Immature natural killer cell (primary cell): ENCODE measurements at regions not wholly inside any gene's neighbourhood (a gene's known extent, or its start where the extent isn't known, plus 50 kb on each side); places are given as distances from the start of the nearest gene placed in this dataset.
"Not testable (repeated sequence)": the region's sequence is repeated elsewhere in the genome, so short reads cannot be mapped to it uniquely, and the experiment has no call there.

Experiments
- DNase-seq, 3 donors: peaks; one replicate each; pipeline ENCODE4 v3.0.0; 2022; ENCODE audit warnings: mixed read lengths in 1 of 3
- H3K27ac Mint-ChIP-seq, 6 donors: one replicate each; pipeline ENCODE4 v1.8.0; 2020; ENCODE audit warnings: mixed read lengths in 6 of 6, mild to moderate bottlenecking in 5 of 6, inconsistent platforms in 4 of 6, moderate library complexity in 3 of 6
- H3K27me3 Mint-ChIP-seq, 3 donors: one replicate each; pipeline ENCODE4 v1.8.0; 2020 to 2021; ENCODE audit warnings: low read depth in 3 of 3, mild to moderate bottlenecking in 3 of 3, mixed read lengths in 3 of 3, moderate library complexity in 3 of 3, inconsistent platforms in 1 of 3
- H3K36me3 Mint-ChIP-seq, 3 donors: one replicate each; pipeline ENCODE4 v1.8.0; 2020; ENCODE audit warnings: mixed read lengths in 3 of 3, inconsistent platforms in 2 of 3, mild to moderate bottlenecking in 2 of 3
- H3K4me1 Mint-ChIP-seq, 2 donors: one replicate each; pipeline ENCODE4 v1.8.0; 2020; ENCODE audit warnings: inconsistent platforms in 2 of 2, mild to moderate bottlenecking in 2 of 2, mixed read lengths in 2 of 2, moderate library complexity in 1 of 2
- H3K4me3 Mint-ChIP-seq, 5 donors: one replicate each; pipeline ENCODE4 v1.8.0; 2020; ENCODE audit warnings: mild to moderate bottlenecking in 5 of 5, mixed read lengths in 5 of 5, inconsistent platforms in 3 of 5, moderate library complexity in 3 of 5
- H3K9me3 Mint-ChIP-seq, 6 donors: one replicate each; pipeline ENCODE4 v1.8.0; 2020; ENCODE audit warnings: mild to moderate bottlenecking in 6 of 6, mixed read lengths in 6 of 6, inconsistent platforms in 4 of 6, moderate library complexity in 3 of 6

DNA sequence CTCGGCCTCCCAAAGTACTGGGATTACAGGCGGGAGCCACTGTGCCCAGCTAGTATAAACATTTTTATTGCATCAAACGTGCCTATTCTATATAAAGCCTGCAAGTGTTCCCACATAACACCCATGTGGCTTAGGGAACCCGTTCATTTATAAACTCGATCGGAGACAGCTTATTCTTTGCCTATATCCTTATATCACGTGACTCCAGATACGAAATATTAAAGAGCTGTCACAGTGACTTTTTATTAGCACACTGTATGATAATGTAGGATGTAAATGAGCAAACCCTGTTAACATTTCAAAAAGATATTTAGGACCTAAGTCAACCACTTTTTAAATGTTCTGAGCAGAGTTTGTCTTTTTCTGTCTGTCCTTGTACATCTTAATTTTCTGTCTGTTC is 642.9 kb upstream of the ADARB2 start:
- H3K9me3 Mint-ChIP-seq = peaks cover 0 to 7% (median 4%) of the 10 kb centered on the region in 6 donors
- H3K36me3 Mint-ChIP-seq = peaks cover 0 to 6% (median 0%) of the 10 kb centered on the region in 3 donors
- H3K27ac Mint-ChIP-seq = no peak overlapping the region
- H3K27me3 Mint-ChIP-seq = peaks cover 0 to 3% (median 0%) of the 10 kb centered on the region in 3 donors
- no peaks in the 10 kb centered on the region for H3K4me1 Mint-ChIP-seq
- no peak for DNase-seq
- no peak overlapping the region for H3K4me3 Mint-ChIP-seq

GRCh38 chr10:2367083-2367482 is 629.8 kb upstream of the ADARB2 start:
- H3K4me1 Mint-ChIP-seq = no peaks in the 10 kb centered on the region
- peaks cover 0 to 4% (median 0%) of the 10 kb centered on the region in 3 donors for H3K36me3 Mint-ChIP-seq
- H3K9me3 Mint-ChIP-seq = peaks cover 8 to 23% (median 14%) of the 10 kb centered on the region in 6 donors
- no peak overlapping the region for H3K4me3 Mint-ChIP-seq
- peaks cover 0 to 2% (median 0%) of the 10 kb centered on the region in 3 donors for H3K27me3 Mint-ChIP-seq
- no peak for DNase-seq
- H3K27ac Mint-ChIP-seq = no peak overlapping the region

GRCh38 chr10:2366264-2366931 is 629.1 kb upstream of the ADARB2 start:
- DNase-seq = no peak
- peaks cover 4 to 16% (median 14%) of the 10 kb centered on the region in 6 donors for H3K9me3 Mint-ChIP-seq
- H3K27me3 Mint-ChIP-seq = peaks cover 0 to 2% (median 0%) of the 10 kb centered on the region in 3 donors
- no peaks in the 10 kb centered on the region for H3K4me1 Mint-ChIP-seq
- H3K27ac Mint-ChIP-seq = no peak overlapping the region
- no peak overlapping the region for H3K4me3 Mint-ChIP-seq
- H3K36me3 Mint-ChIP-seq = peaks cover 0 to 4% (median 0%) of the 10 kb centered on the region in 3 donors

DNA sequence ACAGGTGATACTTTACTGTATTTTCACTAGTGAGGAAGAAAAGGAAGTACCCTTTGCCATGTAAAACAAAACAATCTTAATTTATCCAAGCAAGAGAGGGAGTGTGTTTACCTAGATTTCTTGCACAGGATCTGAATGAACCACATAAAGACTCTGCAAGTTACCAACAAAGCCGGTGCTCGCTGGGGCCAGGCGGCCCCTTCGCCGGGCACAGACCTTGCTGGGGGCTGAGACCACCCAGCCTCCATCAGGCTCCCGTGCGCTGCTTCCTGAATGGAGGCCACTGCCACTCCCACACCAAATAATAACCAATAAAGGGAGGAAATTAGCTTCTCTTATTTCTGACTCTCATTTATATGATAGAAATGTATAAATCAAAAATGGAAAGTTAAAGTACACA is 625.0 kb upstream of the ADARB2 start:
- peaks cover 0 to 2% (median 0%) of the 10 kb centered on the region in 3 donors for H3K27me3 Mint-ChIP-seq
- H3K9me3 Mint-ChIP-seq = peaks cover 0 to 6% (median under 1%) of the 10 kb centered on the region in 6 donors
- H3K4me3 Mint-ChIP-seq = no peak overlapping the region
- DNase-seq = no peak
- H3K27ac Mint-ChIP-seq = no peak overlapping the region
- no peaks in the 10 kb centered on the region for H3K36me3 Mint-ChIP-seq
- H3K4me1 Mint-ChIP-seq = no peaks in the 10 kb centered on the region

- Mint-ChIP-seq H3K4me1 (no peaks in the 10 kb centered on the region), H3K9me3 (peaks cover 0 to 3% (median 0%) of the 10 kb centered on the region in 6 donors), H3K36me3 (no peaks in the 10 kb centered on the region), H3K4me3 (no peak overlapping the region), H3K27ac (no peak overlapping the region), H3K27me3 (peaks cover 0 to 2% (median 0%) of the 10 kb centered on the region in 3 donors)
- no peak for DNase-seq
Measured at GRCh38 chr10:2358586-2358985, 621.3 kb upstream of the ADARB2 start.

DNA sequence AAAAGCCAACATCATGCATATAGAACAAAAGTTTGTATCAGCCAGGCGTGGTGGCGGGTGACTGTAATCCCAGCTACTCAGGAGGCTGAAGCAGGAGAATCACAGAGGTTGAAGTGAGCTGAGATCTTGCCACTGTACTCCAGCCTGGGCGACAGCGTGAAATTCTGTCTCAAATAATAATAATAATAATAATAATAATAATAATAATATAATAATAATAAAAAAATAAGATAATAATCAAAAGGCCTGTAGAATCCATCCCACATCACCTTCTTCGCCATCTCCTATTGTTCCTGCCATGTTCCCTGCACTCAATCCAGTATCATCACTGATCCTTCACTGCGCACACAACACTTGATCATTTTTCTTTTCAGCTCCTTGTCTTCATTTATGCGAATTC is 619.3 kb upstream of the ADARB2 start:
- no peaks in the 10 kb centered on the region for H3K36me3 Mint-ChIP-seq
- H3K4me3 Mint-ChIP-seq = no peak overlapping the region
- H3K9me3 Mint-ChIP-seq = peaks cover 0 to 3% (median 0%) of the 10 kb centered on the region in 6 donors
- H3K27me3 Mint-ChIP-seq = peaks cover 0 to 2% (median 0%) of the 10 kb centered on the region in 3 donors
- H3K4me1 Mint-ChIP-seq = no peaks in the 10 kb centered on the region
- no peak for DNase-seq
- no peak overlapping the region for H3K27ac Mint-ChIP-seq

GRCh38 chr10:2351566-2351965 is 614.2 kb upstream of the ADARB2 start:
- H3K4me1 Mint-ChIP-seq = no peaks in the 10 kb centered on the region
- no peak for DNase-seq
- peaks cover 0 to 2% (median 0%) of the 10 kb centered on the region in 6 donors for H3K9me3 Mint-ChIP-seq
- no peaks in the 10 kb centered on the region for H3K36me3 Mint-ChIP-seq
- H3K27me3 Mint-ChIP-seq = peaks cover 0 to 2% (median 0%) of the 10 kb centered on the region in 3 donors
- H3K4me3 Mint-ChIP-seq = no peak overlapping the region
- H3K27ac Mint-ChIP-seq = no peak overlapping the region

DNA sequence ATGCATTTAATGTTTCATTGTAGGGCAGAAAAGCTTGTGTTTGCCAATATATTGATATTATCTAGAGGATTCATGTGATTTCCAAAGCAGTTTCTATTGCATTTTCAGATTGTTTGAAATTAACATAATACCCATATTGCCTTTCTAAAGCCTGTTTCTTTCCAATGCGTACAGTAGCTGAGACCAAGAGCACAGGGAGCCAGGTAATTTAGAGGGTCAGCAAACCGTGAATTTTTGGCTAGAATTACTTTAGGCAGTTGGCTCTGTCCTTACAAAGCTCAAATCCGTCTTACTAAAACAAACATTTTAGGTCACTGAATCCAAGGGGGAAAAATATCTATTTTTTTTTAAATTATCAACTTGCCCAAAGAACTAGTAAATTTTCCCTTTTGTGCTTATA is 604.9 kb upstream of the ADARB2 start:
- Mint-ChIP-seq H3K4me1 (no peaks in the 10 kb centered on the region), H3K27ac (no peak overlapping the region), H3K27me3 (no peaks in the 10 kb centered on the region), H3K9me3 (no peaks in the 10 kb centered on the region), H3K36me3 (no peaks in the 10 kb centered on the region), H3K4me3 (no peak overlapping the region)
- no peak for DNase-seq

DNA sequence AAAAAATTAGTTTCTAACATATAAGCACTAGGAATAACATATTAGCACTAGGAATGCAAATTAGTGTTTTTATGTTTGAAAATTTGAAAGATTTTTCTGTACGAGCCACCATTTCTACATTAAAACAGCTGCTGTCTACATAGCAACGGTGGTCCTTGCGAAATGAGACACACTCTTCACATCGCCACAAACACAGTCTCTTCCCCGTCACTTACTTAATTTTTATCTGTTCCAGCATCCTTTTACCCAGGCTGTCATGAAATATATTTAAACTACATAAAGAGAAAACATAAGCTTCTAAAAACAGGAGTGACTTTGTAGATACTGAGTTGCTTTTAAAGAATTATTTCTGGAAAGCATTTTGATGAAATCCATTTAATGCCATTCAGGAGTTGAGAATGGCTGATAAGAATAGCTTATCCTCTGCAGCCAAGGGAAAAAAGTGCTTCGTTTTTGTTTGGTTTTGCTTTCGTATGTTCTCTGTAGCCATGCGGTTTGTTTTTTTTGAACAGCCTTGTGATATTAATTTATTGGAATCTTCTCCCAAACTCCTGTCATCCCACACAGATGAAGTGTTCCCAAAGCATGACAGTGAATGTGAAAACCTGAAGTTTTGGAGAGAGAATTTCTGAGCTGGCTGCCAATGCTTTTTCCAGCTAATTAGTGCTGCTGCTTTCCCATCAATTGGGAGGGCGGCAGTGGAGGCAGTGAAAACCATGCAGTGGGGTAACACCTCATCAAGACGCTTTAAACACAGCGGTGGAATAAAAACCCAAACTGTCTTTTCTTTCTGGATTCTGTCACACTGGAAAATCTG is 603.7 kb upstream of the ADARB2 start:
- no peaks in the 10 kb centered on the region for H3K27me3 Mint-ChIP-seq
- DNase-seq = no peak
- no peaks in the 10 kb centered on the region for H3K4me1 Mint-ChIP-seq
- no peak overlapping the region for H3K4me3 Mint-ChIP-seq
- no peaks in the 10 kb centered on the region for H3K36me3 Mint-ChIP-seq
- H3K27ac Mint-ChIP-seq = no peak overlapping the region
- no peaks in the 10 kb centered on the region for H3K9me3 Mint-ChIP-seq

DNA sequence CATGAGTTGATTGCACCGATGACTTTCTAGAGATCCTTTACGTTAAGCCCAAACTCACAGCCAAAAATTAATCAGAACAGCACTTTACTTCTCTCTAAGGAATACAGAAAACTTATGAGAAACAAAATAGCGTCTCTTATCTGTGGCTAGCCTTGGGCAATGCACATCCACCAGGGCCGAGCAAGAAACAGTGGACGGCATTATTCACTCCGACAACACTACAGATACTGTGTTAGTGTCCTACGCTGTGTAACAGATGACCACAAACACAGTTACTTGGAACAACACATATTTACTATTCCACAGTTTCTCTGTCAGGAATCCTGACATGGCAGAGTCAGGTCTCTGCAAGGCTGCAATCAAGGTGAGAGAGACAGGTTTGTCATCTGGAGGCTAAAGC is 598.3 kb upstream of the ADARB2 start:
- H3K36me3 Mint-ChIP-seq = no peaks in the 10 kb centered on the region
- peaks cover 0 to 6% (median 0%) of the 10 kb centered on the region in 3 donors for H3K27me3 Mint-ChIP-seq
- H3K27ac Mint-ChIP-seq = no peak overlapping the region
- peaks cover 0 to 4% (median 0%) of the 10 kb centered on the region in 6 donors for H3K9me3 Mint-ChIP-seq
- H3K4me1 Mint-ChIP-seq = no peaks in the 10 kb centered on the region
- no peak for DNase-seq
- no peak overlapping the region for H3K4me3 Mint-ChIP-seq

GRCh38 chr10:2334575-2334974 is 597.2 kb upstream of the ADARB2 start:
- Mint-ChIP-seq H3K4me3 (no peak overlapping the region), H3K36me3 (no peaks in the 10 kb centered on the region), H3K4me1 (no peaks in the 10 kb centered on the region), H3K27ac (no peak overlapping the region), H3K27me3 (peaks cover 0 to 6% (median 3%) of the 10 kb centered on the region in 3 donors), H3K9me3 (peaks cover 0 to 4% (median 0%) of the 10 kb centered on the region in 6 donors)
- DNase-seq = no peak

DNA sequence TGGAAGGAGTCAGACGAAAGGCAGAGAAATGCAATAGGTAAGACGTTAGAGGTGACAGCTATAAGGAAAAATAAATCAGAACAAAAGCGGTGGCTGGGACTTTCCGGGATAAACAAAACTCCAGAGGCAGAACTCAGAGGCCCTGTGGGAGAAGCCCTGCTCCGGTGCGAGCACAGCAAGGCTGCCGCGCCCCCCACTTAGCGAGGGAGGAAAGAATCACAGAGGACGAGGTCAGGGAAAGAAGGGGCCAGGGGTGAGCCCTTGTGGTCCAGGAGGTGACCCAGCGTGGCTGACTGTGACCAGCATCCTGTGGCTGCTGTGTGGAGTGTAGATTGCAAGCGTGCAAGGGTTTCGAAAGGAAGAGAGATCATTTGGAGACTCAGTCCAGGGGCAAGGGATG is 591.8 kb upstream of the ADARB2 start:
- Mint-ChIP-seq H3K27me3 (peaks cover 3 to 8% (median 4%) of the 10 kb centered on the region in 3 donors), H3K9me3 (peaks cover 0 to 4% (median 0%) of the 10 kb centered on the region in 6 donors), H3K27ac (no peak overlapping the region), H3K4me1 (no peaks in the 10 kb centered on the region), H3K36me3 (no peaks in the 10 kb centered on the region), H3K4me3 (no peak overlapping the region)
- DNase-seq = no peak

- H3K4me1 Mint-ChIP-seq = no peaks in the 10 kb centered on the region
- H3K36me3 Mint-ChIP-seq = no peaks in the 10 kb centered on the region
- H3K4me3 Mint-ChIP-seq = no peak overlapping the region
- no peak for DNase-seq
- H3K9me3 Mint-ChIP-seq = peaks cover 0 to 7% (median under 1%) of the 10 kb centered on the region in 6 donors
- no peak overlapping the region for H3K27ac Mint-ChIP-seq
- H3K27me3 Mint-ChIP-seq = peaks cover 3 to 6% (median 5%) of the 10 kb centered on the region in 3 donors
Measured at GRCh38 chr10:2326411-2326810, 589.1 kb upstream of the ADARB2 start.

DNA sequence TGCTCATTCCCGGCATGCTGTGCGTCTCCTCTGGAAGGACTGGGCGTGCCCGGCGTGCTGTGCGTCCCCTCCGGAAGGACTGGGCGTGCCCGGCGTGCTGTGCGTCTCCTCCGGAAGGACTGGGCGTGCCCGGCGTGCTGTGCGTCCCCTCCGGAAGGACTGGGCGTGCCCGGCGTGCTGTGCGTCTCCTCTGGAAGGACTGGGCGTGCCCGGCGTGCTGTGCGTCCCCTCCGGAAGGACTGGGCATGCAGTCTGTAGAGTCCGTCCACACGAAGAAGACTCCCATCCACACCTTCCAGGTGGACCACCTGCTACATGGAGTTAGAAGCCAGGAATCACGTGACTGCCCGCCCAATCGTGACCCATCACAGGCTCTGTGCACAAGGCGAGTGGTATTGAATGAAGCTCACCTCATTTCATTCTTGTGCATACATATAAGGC is 577.7 kb upstream of the ADARB2 start:
- not testable (repeated sequence) for DNase-seq, H3K27me3 Mint-ChIP-seq, H3K4me1 Mint-ChIP-seq, H3K9me3 Mint-ChIP-seq, H3K4me3 Mint-ChIP-seq, H3K27ac Mint-ChIP-seq, H3K36me3 Mint-ChIP-seq
